ENCODE measurements at regions not wholly inside any gene's neighbourhood (a gene's known extent, or its start where the extent isn't known, plus 50 kb on each side); places are given as distances from the start of the nearest gene placed in this dataset.

DNA sequence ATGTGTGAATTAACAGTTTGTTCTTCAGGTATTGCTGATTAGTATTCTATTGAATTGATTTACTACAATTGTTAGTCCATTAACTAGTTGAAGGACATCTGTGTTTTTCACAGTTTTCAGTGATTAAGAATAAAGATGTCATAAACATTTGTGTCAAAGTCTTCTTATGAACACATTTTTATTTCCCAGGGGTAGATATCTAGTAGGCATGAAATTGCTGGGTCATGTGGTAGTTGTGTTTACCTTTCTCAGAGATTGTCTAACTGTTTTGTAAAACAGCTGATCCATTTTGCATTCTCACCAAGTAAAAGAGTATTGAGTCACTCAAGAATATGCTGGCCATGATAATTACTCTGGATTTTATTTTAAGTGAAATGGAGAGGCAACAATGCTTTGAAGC is 1145.3 kb downstream of the FSCB start (continued):
- TF ChIP-seq, protein P1, sequence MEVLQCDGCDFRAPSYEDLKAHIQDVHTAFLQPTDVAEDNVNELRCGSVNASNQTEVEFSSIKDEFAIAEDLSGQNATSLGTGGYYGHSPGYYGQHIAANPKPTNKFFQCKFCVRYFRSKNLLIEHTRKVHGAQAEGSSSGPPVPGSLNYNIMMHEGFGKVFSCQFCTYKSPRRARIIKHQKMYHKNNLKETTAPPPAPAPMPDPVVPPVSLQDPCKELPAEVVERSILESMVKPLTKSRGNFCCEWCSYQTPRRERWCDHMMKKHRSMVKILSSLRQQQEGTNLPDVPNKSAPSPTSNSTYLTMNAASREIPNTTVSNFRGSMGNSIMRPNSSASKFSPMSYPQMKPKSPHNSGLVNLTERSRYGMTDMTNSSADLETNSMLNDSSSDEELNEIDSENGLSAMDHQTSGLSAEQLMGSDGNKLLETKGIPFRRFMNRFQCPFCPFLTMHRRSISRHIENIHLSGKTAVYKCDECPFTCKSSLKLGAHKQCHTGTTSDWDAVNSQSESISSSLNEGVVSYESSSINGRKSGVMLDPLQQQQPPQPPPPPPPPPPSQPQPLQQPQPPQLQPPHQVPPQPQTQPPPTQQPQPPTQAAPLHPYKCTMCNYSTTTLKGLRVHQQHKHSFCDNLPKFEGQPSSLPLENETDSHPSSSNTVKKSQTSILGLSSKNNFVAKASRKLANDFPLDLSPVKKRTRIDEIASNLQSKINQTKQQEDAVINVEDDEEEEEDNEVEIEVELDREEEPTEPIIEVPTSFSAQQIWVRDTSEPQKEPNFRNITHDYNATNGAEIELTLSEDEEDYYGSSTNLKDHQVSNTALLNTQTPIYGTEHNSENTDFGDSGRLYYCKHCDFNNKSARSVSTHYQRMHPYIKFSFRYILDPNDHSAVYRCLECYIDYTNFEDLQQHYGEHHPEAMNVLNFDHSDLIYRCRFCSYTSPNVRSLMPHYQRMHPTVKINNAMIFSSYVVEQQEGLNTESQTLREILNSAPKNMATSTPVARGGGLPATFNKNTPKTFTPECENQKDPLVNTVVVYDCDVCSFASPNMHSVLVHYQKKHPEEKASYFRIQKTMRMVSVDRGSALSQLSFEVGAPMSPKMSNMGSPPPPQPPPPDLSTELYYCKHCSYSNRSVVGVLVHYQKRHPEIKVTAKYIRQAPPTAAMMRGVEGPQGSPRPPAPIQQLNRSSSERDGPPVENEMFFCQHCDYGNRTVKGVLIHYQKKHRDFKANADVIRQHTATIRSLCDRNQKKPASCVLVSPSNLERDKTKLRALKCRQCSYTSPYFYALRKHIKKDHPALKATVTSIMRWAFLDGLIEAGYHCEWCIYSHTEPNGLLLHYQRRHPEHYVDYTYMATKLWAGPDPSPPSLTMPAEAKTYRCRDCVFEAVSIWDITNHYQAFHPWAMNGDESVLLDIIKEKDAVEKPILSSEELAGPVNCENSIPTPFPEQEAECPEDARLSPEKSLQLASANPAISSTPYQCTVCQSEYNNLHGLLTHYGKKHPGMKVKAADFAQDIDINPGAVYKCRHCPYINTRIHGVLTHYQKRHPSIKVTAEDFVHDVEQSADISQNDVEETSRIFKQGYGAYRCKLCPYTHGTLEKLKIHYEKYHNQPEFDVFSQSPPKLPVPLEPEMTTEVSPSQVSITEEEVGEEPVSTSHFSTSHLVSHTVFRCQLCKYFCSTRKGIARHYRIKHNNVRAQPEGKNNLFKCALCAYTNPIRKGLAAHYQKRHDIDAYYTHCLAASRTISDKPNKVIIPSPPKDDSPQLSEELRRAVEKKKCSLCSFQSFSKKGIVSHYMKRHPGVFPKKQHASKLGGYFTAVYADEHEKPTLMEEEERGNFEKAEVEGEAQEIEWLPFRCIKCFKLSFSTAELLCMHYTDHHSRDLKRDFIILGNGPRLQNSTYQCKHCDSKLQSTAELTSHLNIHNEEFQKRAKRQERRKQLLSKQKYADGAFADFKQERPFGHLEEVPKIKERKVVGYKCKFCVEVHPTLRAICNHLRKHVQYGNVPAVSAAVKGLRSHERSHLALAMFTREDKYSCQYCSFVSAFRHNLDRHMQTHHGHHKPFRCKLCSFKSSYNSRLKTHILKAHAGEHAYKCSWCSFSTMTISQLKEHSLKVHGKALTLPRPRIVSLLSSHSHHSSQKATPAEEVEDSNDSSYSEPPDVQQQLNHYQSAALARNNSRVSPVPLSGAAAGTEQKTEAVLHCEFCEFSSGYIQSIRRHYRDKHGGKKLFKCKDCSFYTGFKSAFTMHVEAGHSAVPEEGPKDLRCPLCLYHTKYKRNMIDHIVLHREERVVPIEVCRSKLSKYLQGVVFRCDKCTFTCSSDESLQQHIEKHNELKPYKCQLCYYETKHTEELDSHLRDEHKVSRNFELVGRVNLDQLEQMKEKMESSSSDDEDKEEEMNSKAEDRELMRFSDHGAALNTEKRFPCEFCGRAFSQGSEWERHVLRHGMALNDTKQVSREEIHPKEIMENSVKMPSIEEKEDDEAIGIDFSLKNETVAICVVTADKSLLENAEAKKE (CRISPR knock-in tag; IDR thresholded peaks at IDR 0.05), result no peak
- TF ChIP-seq, protein P2, sequence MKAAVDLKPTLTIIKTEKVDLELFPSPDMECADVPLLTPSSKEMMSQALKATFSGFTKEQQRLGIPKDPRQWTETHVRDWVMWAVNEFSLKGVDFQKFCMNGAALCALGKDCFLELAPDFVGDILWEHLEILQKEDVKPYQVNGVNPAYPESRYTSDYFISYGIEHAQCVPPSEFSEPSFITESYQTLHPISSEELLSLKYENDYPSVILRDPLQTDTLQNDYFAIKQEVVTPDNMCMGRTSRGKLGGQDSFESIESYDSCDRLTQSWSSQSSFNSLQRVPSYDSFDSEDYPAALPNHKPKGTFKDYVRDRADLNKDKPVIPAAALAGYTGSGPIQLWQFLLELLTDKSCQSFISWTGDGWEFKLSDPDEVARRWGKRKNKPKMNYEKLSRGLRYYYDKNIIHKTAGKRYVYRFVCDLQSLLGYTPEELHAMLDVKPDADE (IDR thresholded peaks at IDR 0.05), result no peak
- TF ChIP-seq STAT1 (IDR thresholded peaks at IDR 0.05; ENCODE audit: unreplicated experiment) (no peak), ZNF331 (CRISPR knock-in tag; IDR thresholded peaks at IDR 0.05; ENCODE audit: low read depth) (no peak)

DNA sequence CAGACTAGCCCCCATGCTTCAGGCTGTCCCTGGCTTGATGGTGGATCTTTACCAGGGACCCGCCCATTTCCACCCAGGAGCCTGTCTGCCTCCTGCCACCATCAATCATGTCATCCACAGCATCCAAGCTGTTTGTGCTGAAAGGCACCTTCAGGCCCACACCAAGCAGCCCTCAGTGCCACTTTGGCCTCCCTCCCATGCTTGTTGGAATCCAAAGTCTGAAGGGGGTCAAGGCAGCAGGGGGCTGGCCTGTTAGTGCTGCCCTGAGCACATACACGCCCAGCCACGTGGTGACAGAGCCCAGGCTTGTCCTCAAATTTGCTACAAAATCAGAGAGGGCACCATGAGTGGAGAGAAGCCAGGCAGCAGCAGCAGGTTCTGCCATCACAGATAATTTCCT is 1146.8 kb downstream of the FSCB start:
- H3K4me3 Mint-ChIP-seq, result no peak overlapping the region
- Histone ChIP-seq H3K27ac (ENCODE audit: low read depth) (no peak overlapping the region), H3K9me2 (ENCODE audit: insufficient read depth) (no peaks in the 10 kb centered on the region), H3K4me1 (ENCODE audit: insufficient read depth) (no peaks in the 10 kb centered on the region), H3K36me3 (ENCODE audit: insufficient read depth) (no peaks in the 10 kb centered on the region), H4K20me1 (replicated peaks; ENCODE audit: insufficient read depth) (no peaks in the 10 kb centered on the region; the same call in 1 of the 2 replicates), H3K4me3 (no peak overlapping the region), H3K27me3 (ENCODE audit: insufficient read depth) (no peaks in the 10 kb centered on the region), H2AFZ (no peak overlapping the region), H3K79me2 (replicated peaks; ENCODE audit: insufficient read depth) (no peaks in the 10 kb centered on the region), H3K4me2 (no peak overlapping the region), H3F3A (replicated peaks; ENCODE audit: low read depth) (no peaks in the 10 kb centered on the region)
- no peak overlapping the region for H3K27ac Mint-ChIP-seq
- ATAC-seq (no peak), DNase-seq (ENCODE audit: low spot score) (no peak)
- no peaks in the 10 kb centered on the region for H3K9me3 Mint-ChIP-seq
- H3K4me1 Mint-ChIP-seq, result no peaks in the 10 kb centered on the region
- no peak for TF ChIP-seq CREB1 (CRISPR knock-in tag; IDR thresholded peaks at IDR 0.05; ENCODE audit: low read depth)
- H3K27me3 Mint-ChIP-seq (ENCODE audit: insufficient read depth, low read depth, poor library complexity), result no peaks in the 10 kb centered on the region
- H3K36me3 Mint-ChIP-seq (ENCODE audit: low read depth), result no peaks in the 10 kb centered on the region

Data from GM23338 (cell line).